Subcutaneous abdominal adipose tissue (tissue), 5 donors: ENCODE measurements at regions not wholly inside any gene's neighbourhood (a gene's known extent, or its start where the extent isn't known, plus 50 kb on each side); places are given as distances from the start of the nearest gene placed in this dataset.
"Not testable (repeated sequence)": the region's sequence is repeated elsewhere in the genome, so short reads cannot be mapped to it uniquely, and the experiment has no call there.

Source experiments
- H3K27ac ChIP-seq: one replicate; pipeline ENCODE4 v1.7.0; 2013; ENCODE audit warnings: low read depth, mild to moderate bottlenecking, inconsistent platforms, low read length, moderate library complexity
- H3K27me3 ChIP-seq, 5 donors: one replicate each; pipeline ENCODE4 v1.7.0; 2013; ENCODE audit warnings: low read length in 5 of 5, inconsistent platforms in 1 of 5; ENCODE audit not compliant: control insufficient read depth in 5 of 5, insufficient read depth in 4 of 5
- H3K36me3 ChIP-seq, 5 donors: one replicate each; pipeline ENCODE4 v1.7.0; 2013; ENCODE audit warnings: low read length in 5 of 5; ENCODE audit not compliant: control insufficient read depth in 5 of 5, insufficient read depth in 5 of 5
- H3K4me1 ChIP-seq, 5 donors: one replicate each; pipeline ENCODE4 v1.7.0; 2013; ENCODE audit warnings: low read length in 5 of 5, mild to moderate bottlenecking in 3 of 5, moderate library complexity in 1 of 5; ENCODE audit not compliant: control insufficient read depth in 5 of 5, insufficient read depth in 5 of 5
- H3K4me3 ChIP-seq, 5 donors: one replicate each; pipeline ENCODE4 v1.7.0; 2013; ENCODE audit warnings: low read length in 5 of 5, low read depth in 1 of 5
- H3K9ac ChIP-seq, 5 donors: one replicate each; pipeline ENCODE4 v1.7.0; 2013; ENCODE audit warnings: low read length in 5 of 5, mild to moderate bottlenecking in 4 of 5, moderate library complexity in 3 of 5
- H3K9me3 ChIP-seq, 5 donors: one replicate each; pipeline ENCODE4 v1.7.0; 2013; ENCODE audit warnings: low read length in 5 of 5; ENCODE audit not compliant: control insufficient read depth in 5 of 5
- donor health status: healthy.
- donor health status: healthy.
- donor health status: healthy.
- donor health status: healthy.
- donor health status: healthy.

DNA sequence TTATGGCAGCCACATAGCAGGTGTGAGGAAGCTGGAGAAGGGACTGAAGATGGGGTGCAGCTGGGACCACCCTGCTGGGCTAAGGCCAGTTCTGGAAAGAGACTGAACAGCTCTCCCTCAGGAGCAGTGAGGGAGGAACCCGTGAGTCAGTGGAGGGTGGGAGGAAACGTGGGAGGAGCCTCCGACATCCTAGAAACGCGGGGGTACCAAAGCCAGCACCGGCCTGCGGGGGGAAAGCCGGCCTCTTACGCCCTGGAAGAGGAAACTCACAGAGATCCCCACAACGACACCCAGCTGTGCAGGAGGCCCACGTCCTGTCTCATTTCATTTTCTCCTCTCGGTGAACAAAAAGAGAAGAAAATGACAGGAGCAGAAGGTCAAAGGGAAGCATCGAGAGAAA lies 185.8 kb upstream of the IRX4 start:
- no peak overlapping the region for H3K9ac ChIP-seq
- no peak overlapping the region for H3K4me3 ChIP-seq
- peaks cover 0 to 8% (median 0%) of the 10 kb centered on the region in 5 donors for H3K27me3 ChIP-seq
- H3K4me1 ChIP-seq, result no peaks in the 10 kb centered on the region
- H3K36me3 ChIP-seq, result no peaks in the 10 kb centered on the region
- H3K27ac ChIP-seq, result no peak overlapping the region
- peaks cover 0 to 5% (median 0%) of the 10 kb centered on the region in 5 donors for H3K9me3 ChIP-seq

- Histone ChIP-seq H3K4me3 (no peak overlapping the region), H3K4me1 (no peaks in the 10 kb centered on the region), H3K36me3 (no peaks in the 10 kb centered on the region), H3K9me3 (peaks cover 0 to 5% (median 0%) of the 10 kb centered on the region in 5 donors), H3K27me3 (peaks cover 0 to 8% (median 0%) of the 10 kb centered on the region in 5 donors), H3K27ac (no peak overlapping the region), H3K9ac (no peak overlapping the region)
Measured at GRCh38 chr5:2066373-2066772, 183.6 kb upstream of the IRX4 start.

- not testable (repeated sequence) for H3K4me1 ChIP-seq, H3K27ac ChIP-seq, H3K4me3 ChIP-seq, H3K9me3 ChIP-seq, H3K36me3 ChIP-seq, H3K27me3 ChIP-seq, H3K9ac ChIP-seq
Measured at GRCh38 chr5:2063380-2063779, 180.7 kb upstream of the IRX4 start.

GRCh38 chr5:2052687-2053086 lies 170.0 kb upstream of the IRX4 start:
- H3K27ac ChIP-seq, result no peak overlapping the region
- no peaks in the 10 kb centered on the region for H3K4me1 ChIP-seq
- no peaks in the 10 kb centered on the region for H3K9me3 ChIP-seq
- no peak overlapping the region for H3K9ac ChIP-seq
- peaks cover 0 to 2% (median 0%) of the 10 kb centered on the region in 5 donors for H3K27me3 ChIP-seq
- H3K4me3 ChIP-seq, result no peak overlapping the region
- H3K36me3 ChIP-seq, result no peaks in the 10 kb centered on the region

DNA sequence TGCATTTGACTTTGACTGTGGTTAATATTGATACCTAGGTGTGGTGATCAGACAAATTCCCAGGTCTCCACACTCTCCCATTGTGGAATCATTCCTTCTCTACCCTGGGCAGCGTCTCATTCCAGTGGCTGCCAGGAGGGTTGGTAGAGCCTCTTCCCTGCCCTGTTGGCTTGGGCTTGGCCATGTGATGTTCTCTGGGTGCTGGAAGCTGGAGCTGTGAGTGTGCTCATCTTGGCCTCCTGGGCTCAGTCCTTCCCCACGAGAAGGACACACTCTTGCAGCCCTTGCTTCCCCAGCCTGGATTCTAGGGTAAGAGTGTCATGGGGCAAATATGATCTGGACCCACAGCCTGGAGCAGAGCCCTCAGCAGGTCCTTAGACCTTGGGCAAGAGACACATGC lies 167.2 kb upstream of the IRX4 start:
- H3K27ac ChIP-seq, result no peak overlapping the region
- H3K36me3 ChIP-seq, result no peaks in the 10 kb centered on the region
- H3K27me3 ChIP-seq, result peaks cover 0 to 2% (median 0%) of the 10 kb centered on the region in 5 donors
- H3K9me3 ChIP-seq, result no peaks in the 10 kb centered on the region
- no peak overlapping the region for H3K9ac ChIP-seq
- H3K4me1 ChIP-seq, result no peaks in the 10 kb centered on the region
- no peak overlapping the region for H3K4me3 ChIP-seq

GRCh38 chr5:2048664-2049063 lies 165.9 kb upstream of the IRX4 start:
- no peak overlapping the region for H3K4me3 ChIP-seq
- peaks cover 0 to 2% (median 0%) of the 10 kb centered on the region in 5 donors for H3K27me3 ChIP-seq
- no peaks in the 10 kb centered on the region for H3K36me3 ChIP-seq
- no peaks in the 10 kb centered on the region for H3K4me1 ChIP-seq
- H3K9ac ChIP-seq, result no peak overlapping the region
- H3K9me3 ChIP-seq, result no peaks in the 10 kb centered on the region
- H3K27ac ChIP-seq, result no peak overlapping the region

GRCh38 chr5:2047341-2047927 lies 164.7 kb upstream of the IRX4 start:
- Histone ChIP-seq H3K27ac (no peak overlapping the region), H3K36me3 (no peaks in the 10 kb centered on the region), H3K4me3 (no peak overlapping the region), H3K4me1 (no peaks in the 10 kb centered on the region), H3K9me3 (no peaks in the 10 kb centered on the region), H3K9ac (no peak overlapping the region), H3K27me3 (peaks cover 0 to 2% (median 0%) of the 10 kb centered on the region in 5 donors)

DNA sequence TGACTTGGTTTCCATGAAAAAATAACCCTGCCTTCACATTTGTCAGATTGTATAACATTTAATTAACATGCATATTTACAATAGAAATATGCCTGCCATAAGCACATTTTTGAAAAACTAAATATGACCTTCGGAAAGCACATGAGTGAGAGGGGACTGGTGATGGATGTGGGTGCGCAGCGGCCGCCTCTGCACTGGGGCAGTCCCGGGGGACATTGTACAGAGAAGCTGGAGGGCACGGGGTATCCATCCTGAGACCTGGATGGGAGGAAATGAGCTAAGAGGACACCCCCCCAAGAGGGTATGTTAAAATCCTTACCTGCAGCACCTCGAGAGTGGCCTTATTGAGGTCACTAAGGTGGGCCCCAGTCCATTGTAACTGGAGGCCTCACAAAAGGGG lies 161.3 kb upstream of the IRX4 start:
- Histone ChIP-seq H3K36me3 (no peaks in the 10 kb centered on the region), H3K9ac (no peak overlapping the region), H3K4me1 (no peaks in the 10 kb centered on the region), H3K9me3 (no peaks in the 10 kb centered on the region), H3K27ac (no peak overlapping the region), H3K4me3 (no peak overlapping the region), H3K27me3 (no peaks in the 10 kb centered on the region)

- no peaks in the 10 kb centered on the region for H3K36me3 ChIP-seq
- peaks cover 0 to 3% (median 0%) of the 10 kb centered on the region in 5 donors for H3K27me3 ChIP-seq
- no peak overlapping the region for H3K9ac ChIP-seq
- H3K4me1 ChIP-seq, result peaks cover 0 to 5% (median 4%) of the 10 kb centered on the region in 5 donors
- no peak overlapping the region for H3K27ac ChIP-seq
- H3K4me3 ChIP-seq, result no peak overlapping the region
- H3K9me3 ChIP-seq, result no peaks in the 10 kb centered on the region
Measured at GRCh38 chr5:2039180-2039531, 156.4 kb upstream of the IRX4 start.

DNA sequence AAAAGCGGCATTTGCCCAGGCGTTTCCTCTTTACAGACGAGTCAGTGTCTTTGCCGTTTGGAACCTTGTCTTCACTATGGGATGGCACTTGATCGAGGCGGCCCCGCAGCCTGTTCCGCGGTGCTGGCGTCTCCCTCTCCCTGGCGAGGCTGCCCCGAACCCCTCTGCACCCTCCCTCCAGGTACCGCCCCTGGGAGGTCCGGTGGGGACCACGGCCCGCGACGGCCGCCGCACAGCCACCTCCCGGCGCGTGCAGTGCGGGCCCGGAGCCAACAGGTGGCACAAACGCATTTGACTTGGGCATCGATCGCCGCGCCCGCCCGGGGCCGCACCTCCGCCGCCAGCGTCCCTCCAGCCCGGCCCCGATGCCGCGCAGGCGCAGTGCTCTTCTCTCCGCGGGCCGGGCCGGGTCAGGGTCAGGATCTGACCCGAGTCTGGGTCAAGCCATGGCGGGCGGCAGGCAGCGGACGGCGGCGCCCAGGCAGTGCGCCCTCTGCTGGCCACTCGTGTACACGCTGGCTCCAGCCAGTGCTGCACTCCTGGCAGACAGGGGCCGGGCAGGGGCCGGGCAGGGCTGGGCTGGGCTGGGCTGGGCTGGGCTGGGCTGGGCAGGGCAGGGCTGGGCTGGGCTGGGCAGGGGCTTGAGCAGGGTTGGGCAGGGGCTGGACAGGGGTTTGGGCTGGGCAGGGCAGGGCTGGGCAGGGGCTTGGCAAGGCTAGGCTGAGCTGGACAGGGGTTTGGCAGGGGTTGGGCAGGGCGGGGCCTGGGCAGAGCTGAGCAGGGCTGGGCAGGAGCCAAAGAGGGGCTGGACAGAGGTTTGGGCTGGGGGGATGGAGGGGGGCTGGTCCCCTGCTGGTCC lies 155.8 kb upstream of the IRX4 start:
- H3K9me3 ChIP-seq, result peaks cover 0 to under 1% (median 0%) of the 10 kb centered on the region in 5 donors
- H3K4me3 ChIP-seq, result peak overlapping the region in 4 of 5 donors; percentile 39 to 68 (median 58)
- peaks cover 0 to 5% (median 4%) of the 10 kb centered on the region in 5 donors for H3K4me1 ChIP-seq
- H3K36me3 ChIP-seq, result no peaks in the 10 kb centered on the region
- H3K27me3 ChIP-seq, result peaks cover 0 to 3% (median 0%) of the 10 kb centered on the region in 5 donors
- peak overlapping the region in 1 of 5 donors; percentile 41 for H3K9ac ChIP-seq
- H3K27ac ChIP-seq, result no peak overlapping the region
